ENCODE measurements at regions not wholly inside any gene's neighbourhood (a gene's known extent, or its start where the extent isn't known, plus 50 kb on each side); places are given as distances from the start of the nearest gene placed in this dataset.

DNA sequence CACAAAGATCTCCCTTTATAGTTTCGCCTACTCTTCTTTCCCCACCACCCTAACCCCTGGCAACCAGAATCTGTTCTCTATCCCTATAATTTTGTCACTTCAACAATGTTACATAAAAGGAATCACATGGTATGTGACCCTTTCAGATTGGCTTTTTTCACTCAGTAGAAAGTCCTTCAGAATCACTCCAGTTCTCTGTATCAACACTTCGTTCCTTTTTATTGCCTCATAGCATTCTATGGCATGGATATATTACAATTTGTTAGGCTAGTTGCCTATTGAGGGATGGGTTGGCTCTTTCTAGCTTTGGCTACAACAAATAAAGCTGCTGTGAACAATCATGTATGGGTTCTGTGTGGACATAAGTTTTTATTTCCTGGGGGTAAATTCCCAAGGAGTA lies 163.1 kb downstream of the RPIA start:
- TF ChIP-seq SUZ12 (IDR thresholded peaks at IDR 0.05; ENCODE audit: extremely low read depth, insufficient read depth, insufficient read length) (no peak), ZNF274 (IDR thresholded peaks at IDR 0.05; ENCODE audit: low read depth, low read length) (no peak), YY1 (IDR thresholded peaks at IDR 0.05; ENCODE audit: insufficient read depth, insufficient read length) (no peak)

All from NT2/D1 (cell line).